DOHH2 (cell line): ENCODE measurements at regions not wholly inside any gene's neighbourhood (a gene's known extent, or its start where the extent isn't known, plus 50 kb on each side); places are given as distances from the start of the nearest gene placed in this dataset.

Experiments used
- EZH2phosphoT487 ChIP-seq: fragments of 200-600 bp; sonication (generic); IDR thresholded peaks from 2 replicates; pipeline ENCODE4 v1.6.1; 2017; ENCODE audit warnings: borderline replicate concordance, mild to moderate bottlenecking, antibody characterized with exemption, low read length, moderate library complexity, mixed read lengths
- TF ChIP-seq, protein P1 (sequence below): fragments of 200-600 bp; sonication (generic); IDR thresholded peaks from one replicate; pipeline ENCODE4 v1.5.1; 2014; ENCODE audit warnings: antibody characterized with exemption, mild to moderate bottlenecking, low read depth, low read length; ENCODE audit not compliant: poor library complexity, severe bottlenecking

- TF ChIP-seq, protein P1, sequence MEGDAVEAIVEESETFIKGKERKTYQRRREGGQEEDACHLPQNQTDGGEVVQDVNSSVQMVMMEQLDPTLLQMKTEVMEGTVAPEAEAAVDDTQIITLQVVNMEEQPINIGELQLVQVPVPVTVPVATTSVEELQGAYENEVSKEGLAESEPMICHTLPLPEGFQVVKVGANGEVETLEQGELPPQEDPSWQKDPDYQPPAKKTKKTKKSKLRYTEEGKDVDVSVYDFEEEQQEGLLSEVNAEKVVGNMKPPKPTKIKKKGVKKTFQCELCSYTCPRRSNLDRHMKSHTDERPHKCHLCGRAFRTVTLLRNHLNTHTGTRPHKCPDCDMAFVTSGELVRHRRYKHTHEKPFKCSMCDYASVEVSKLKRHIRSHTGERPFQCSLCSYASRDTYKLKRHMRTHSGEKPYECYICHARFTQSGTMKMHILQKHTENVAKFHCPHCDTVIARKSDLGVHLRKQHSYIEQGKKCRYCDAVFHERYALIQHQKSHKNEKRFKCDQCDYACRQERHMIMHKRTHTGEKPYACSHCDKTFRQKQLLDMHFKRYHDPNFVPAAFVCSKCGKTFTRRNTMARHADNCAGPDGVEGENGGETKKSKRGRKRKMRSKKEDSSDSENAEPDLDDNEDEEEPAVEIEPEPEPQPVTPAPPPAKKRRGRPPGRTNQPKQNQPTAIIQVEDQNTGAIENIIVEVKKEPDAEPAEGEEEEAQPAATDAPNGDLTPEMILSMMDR = no peak
- no peak for TF ChIP-seq EZH2phosphoT487
These were observed 123.2 kb downstream of the HERPUD2 start for GRCh38 chr7:35571611-35572240.
